HG03521 (cell line): ENCODE measurements at regions not wholly inside any gene's neighbourhood (a gene's known extent, or its start where the extent isn't known, plus 50 kb on each side); places are given as distances from the start of the nearest gene placed in this dataset.

Experiments used
- ATAC-seq: cut with Tn5 transposase; IDR thresholded peaks from one replicate; pipeline ENCODE4 v1.9.1; 2021; ENCODE audit warnings: mild to moderate bottlenecking, moderate library complexity; ENCODE audit not compliant: unreplicated experiment

GRCh38 chr1:96374076-96374762 lies 347.4 kb upstream of the PTBP2 start:
- no peak for ATAC-seq

DNA sequence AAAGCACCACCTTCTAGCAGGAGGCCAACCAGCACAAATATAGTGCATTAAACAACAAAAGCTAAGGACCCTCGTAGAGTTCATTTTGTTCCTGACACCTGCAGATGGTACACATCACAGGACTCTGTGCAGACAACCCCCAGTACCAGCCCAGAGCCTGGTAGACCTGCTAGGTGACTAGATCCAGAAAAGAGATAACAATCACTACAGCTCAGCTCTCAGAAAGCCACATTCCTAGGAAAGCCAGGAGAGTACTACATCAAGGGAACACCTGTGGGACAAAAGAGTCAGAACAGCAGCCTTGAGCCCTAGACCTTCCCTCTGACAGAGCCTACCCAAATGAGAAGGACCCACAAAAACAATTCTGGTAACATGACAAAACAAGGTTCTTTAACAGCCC lies 344.7 kb upstream of the PTBP2 start:
- no peak for ATAC-seq

GRCh38 chr1:96384611-96385010 lies 337.0 kb upstream of the PTBP2 start:
- no peak for ATAC-seq

GRCh38 chr1:96387785-96388184 lies 333.8 kb upstream of the PTBP2 start:
- ATAC-seq = no peak

GRCh38 chr1:96388421-96389310 lies 332.9 kb upstream of the PTBP2 start:
- ATAC-seq = no peak

GRCh38 chr1:96400089-96400488 lies 321.5 kb upstream of the PTBP2 start:
- no peak for ATAC-seq

- no peak for ATAC-seq
Measured at GRCh38 chr1:96409087-96409486, 312.5 kb upstream of the PTBP2 start.

- no peak for ATAC-seq
Measured at GRCh38 chr1:96409689-96410088, 311.9 kb upstream of the PTBP2 start.

GRCh38 chr1:96411006-96411405 lies 310.6 kb upstream of the PTBP2 start:
- ATAC-seq = no peak

DNA sequence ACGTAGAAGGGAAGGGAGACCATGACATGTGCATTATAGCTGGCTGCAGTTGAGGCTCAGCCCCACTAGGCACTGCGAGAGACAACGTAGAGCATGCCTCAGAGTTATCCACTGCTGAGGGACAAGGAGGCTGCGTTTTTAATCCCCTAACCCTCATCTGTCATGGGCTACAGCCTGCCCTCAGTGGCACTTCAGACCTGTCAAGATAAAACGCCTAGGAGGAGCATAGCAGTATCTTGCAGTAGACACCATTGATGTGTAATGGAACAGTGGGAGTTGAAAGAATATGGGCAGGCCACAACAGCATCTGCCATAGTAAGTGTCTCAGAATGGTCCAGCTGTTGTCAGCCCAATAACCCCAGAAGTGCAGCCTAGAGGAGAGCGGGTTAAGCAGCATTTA lies 307.0 kb upstream of the PTBP2 start:
- no peak for ATAC-seq

DNA sequence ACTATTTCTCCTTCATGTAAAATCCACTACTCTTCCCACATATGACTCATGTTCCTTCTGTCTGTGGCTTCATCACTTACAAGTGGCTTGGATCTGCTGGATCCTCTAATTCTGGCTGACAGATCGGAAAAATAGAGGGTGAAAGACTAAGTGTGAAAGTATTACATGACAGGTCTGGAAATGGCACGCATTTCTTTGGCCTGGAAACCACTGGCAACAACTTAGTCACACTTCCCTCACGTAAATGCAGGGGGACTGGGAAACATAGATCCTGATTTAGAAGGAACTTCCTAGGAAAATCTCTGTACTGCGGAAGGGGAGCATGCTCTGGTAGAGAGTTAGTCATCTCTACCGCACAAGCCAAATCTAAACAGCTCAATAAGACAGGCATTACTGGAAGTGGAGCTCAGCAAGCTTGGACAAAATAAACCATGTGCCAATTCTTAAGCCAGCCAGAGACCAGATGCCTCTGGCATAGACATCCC lies 305.4 kb upstream of the PTBP2 start:
- no peak for ATAC-seq

- ATAC-seq = peak; percentile 94
Measured at GRCh38 chr1:96416701-96417444, 304.7 kb upstream of the PTBP2 start.

- ATAC-seq = no peak
Measured at GRCh38 chr1:96418969-96419368, 302.6 kb upstream of the PTBP2 start.

DNA sequence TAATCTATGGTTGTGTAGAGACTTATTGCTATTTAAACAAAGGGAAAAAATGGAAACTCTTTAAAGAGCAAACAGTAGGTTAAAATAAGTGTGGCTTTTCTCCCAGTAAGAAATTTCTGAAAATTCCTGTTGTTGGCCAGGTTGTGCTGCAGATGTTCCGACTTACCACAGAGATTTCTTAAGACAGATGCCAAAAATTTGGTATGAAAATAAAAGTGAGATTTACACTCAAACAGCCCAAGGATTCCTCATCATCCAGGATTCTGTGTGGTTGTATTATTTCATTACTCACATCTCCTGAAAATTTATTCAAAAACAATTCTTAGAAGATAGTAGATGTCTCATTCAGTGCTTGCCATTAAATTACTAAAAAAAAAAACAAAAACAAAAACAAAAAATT lies 296.7 kb upstream of the PTBP2 start:
- no peak for ATAC-seq

GRCh38 chr1:96425382-96426129 lies 296.0 kb upstream of the PTBP2 start:
- ATAC-seq = no peak

DNA sequence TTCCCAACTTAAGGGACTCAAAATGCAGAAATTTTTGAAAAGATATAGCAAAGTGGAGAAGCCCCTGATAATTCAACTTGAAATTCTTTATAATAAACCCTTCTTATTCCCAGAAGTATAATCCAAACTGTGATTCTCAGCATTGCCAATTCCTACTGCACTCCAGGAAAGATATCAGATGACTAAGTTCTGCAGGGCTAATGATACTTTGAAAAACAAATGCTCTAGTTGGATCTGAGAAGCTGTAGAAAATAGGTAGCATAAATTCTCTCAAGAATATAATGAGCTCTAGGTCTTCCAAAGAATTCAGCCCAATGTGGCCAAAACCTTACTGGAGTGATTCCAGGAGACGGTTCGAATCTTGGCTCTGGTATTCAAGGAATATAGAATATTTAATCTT lies 294.0 kb upstream of the PTBP2 start:
- ATAC-seq = no peak

- ATAC-seq = no peak
Measured at GRCh38 chr1:96445302-96445701, 276.3 kb upstream of the PTBP2 start.

DNA sequence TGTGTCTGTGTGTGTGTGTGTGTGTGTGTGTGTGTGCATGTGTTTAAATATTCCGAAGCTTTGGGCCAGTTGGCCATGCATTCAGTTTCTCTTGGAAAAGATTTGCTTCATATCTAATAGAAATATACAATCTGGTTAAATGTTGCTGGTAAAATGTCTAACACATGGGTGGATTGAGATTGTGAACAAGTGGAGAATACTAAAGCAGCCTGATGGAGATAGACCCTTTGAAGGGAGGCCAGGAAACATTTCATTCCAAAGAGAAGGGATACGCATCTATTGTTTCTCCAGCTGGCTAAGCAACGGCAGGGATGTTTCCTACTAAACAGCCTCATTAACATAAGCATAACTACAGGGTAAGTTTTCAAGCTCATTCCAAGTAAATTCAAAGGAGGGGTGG lies 257.5 kb upstream of the PTBP2 start:
- no peak for ATAC-seq

- ATAC-seq = no peak
Measured at GRCh38 chr1:96464522-96464921, 257.1 kb upstream of the PTBP2 start.

DNA sequence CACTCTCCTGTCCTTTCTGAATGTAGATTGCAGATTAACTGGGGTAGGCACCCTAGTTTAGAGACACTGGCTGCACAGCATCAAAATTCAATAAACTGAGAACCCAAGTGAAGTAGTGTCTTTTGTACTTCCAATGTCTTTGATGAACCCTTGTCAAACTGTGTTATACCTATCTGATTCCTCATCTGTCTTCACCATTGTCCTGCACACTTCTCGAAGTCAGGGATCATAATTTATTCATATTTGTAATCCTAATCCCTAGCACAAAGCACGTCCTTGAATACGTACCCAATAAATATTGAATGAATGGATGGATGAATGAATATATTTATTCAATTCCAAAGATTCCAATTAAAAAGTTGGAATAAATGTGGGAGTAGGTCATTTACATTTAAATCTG lies 256.6 kb upstream of the PTBP2 start:
- ATAC-seq = no peak

DNA sequence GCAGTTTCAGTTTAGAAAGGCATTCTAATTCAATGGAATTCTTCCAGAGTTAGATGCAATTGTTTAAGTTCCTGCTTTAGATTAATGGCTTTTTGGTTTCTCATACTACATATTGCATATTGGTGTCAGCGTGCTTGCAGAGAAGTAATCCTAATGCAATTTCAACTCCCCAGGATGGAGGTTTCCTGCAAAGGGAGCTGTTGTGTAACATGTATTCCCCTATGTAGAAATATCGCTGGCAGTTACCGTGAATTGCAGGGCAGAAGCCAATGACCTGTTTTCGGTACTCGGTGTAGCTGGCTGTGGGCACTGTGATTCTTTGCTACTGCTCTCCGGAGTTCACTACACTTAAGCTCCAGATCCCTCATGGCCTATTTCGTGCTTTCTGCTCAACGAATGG lies 256.1 kb upstream of the PTBP2 start:
- no peak for ATAC-seq
